ENCODE measurements at regions not wholly inside any gene's neighbourhood (a gene's known extent, or its start where the extent isn't known, plus 50 kb on each side); places are given as distances from the start of the nearest gene placed in this dataset.

DNA sequence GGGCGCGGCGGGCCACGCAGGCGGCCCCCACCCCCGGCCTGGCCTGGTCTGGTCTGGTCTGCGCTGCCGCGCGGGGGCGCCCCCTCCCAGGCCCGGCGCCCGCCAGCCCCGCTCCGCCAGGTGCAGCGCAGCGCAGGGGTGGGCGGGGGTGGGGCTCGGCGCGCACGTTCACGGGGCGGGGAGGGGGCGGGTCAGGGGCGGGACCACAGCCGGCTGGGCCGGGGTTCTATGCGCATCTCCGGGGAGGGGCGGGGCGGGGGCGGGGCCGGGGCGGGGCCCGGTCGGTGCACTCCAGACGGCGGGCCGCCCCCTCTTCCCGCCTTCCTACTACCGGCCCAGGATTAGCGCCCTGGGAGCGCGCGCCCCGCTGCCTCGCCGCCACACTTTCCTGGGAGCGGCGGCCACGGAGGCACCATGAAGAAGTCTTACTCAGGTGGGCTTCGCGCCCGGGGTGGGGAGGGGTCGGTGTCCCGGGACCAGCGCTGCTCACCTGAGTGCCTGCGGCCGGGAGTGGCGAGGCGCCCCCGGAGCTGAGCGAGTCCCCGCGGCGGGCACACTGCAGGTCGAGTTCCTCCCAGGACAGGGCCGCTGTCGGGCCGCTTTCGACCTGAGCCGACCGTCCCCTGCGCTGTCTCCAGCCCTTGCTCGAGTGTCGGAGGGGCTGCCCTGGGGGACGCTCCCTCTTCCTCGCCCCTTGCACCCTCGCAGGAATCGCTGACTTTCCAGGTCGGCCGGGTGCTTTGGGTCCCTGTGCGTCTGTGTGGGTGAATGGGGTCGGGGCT is 140.5 kb downstream of the SEC14L1 start (continued):
- peak; percentile 91 for TF ChIP-seq ARNT2 (CRISPR knock-in tag; IDR thresholded peaks at IDR 0.05; ENCODE audit: low read depth)
- TF ChIP-seq ARNT (IDR thresholded peaks at IDR 0.05): no peak
- TF ChIP-seq NR2F1 (CRISPR knock-in tag; IDR thresholded peaks at IDR 0.05): no peak
- TF ChIP-seq SMAD9 (CRISPR knock-in tag; IDR thresholded peaks at IDR 0.05): peak; percentile 86; the same call in 1 of the 2 replicates
- TF ChIP-seq CBX2 (IDR thresholded peaks at IDR 0.05; ENCODE audit: low read depth, low read length): no peak
- TF ChIP-seq CBX2 (CRISPR knock-in tag; IDR thresholded peaks at IDR 0.05; ENCODE audit: low read depth): no peak
- TF ChIP-seq ZNF576 (CRISPR knock-in tag; IDR thresholded peaks at IDR 0.05): no peak
- no peak for TF ChIP-seq SAFB2 (CRISPR knock-in tag; IDR thresholded peaks at IDR 0.05; ENCODE audit: borderline replicate concordance, low read depth)
- no peak for TF ChIP-seq PLRG1 (conservative IDR thresholded peaks at IDR 0.05)
- TF ChIP-seq MED1 (CRISPR knock-in tag; IDR thresholded peaks at IDR 0.05): peak; percentile 62
- no peak for TF ChIP-seq RARG (CRISPR knock-in tag; IDR thresholded peaks at IDR 0.05; ENCODE audit: low read depth)
- TF ChIP-seq ARID3A (IDR thresholded peaks at IDR 0.05; ENCODE audit: low read depth, low read length): no peak
- 0 out of 2 replicates have a peak, but pooled peaks have one; percentile 17 for TF ChIP-seq ZNF235 (CRISPR knock-in tag; IDR thresholded peaks at IDR 0.05; ENCODE audit: borderline replicate concordance)
- TF ChIP-seq TAF1 (CRISPR knock-in tag; IDR thresholded peaks at IDR 0.05): peak; percentile 88
- TF ChIP-seq, protein P1, sequence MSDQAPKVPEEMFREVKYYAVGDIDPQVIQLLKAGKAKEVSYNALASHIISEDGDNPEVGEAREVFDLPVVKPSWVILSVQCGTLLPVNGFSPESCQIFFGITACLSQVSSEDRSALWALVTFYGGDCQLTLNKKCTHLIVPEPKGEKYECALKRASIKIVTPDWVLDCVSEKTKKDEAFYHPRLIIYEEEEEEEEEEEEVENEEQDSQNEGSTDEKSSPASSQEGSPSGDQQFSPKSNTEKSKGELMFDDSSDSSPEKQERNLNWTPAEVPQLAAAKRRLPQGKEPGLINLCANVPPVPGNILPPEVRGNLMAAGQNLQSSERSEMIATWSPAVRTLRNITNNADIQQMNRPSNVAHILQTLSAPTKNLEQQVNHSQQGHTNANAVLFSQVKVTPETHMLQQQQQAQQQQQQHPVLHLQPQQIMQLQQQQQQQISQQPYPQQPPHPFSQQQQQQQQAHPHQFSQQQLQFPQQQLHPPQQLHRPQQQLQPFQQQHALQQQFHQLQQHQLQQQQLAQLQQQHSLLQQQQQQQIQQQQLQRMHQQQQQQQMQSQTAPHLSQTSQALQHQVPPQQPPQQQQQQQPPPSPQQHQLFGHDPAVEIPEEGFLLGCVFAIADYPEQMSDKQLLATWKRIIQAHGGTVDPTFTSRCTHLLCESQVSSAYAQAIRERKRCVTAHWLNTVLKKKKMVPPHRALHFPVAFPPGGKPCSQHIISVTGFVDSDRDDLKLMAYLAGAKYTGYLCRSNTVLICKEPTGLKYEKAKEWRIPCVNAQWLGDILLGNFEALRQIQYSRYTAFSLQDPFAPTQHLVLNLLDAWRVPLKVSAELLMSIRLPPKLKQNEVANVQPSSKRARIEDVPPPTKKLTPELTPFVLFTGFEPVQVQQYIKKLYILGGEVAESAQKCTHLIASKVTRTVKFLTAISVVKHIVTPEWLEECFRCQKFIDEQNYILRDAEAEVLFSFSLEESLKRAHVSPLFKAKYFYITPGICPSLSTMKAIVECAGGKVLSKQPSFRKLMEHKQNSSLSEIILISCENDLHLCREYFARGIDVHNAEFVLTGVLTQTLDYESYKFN (CRISPR knock-in tag; conservative IDR thresholded peaks at IDR 0.05): no peak; the same call in 1 of the 2 replicates
- peak; percentile 39 for TF ChIP-seq IKZF4 (CRISPR knock-in tag; IDR thresholded peaks at IDR 0.05; ENCODE audit: borderline replicate concordance, low read depth, not compliant biosample characterization)
- TF ChIP-seq CSRNP2 (CRISPR knock-in tag; conservative IDR thresholded peaks at IDR 0.05; ENCODE audit: low read depth): no peak
- TF ChIP-seq ASH2L (IDR thresholded peaks at IDR 0.05; ENCODE audit: insufficient read length, low read depth, low read length): peak; percentile 78
- TF ChIP-seq KLF12 (CRISPR knock-in tag; IDR thresholded peaks at IDR 0.05; ENCODE audit: borderline replicate concordance): peak; percentile 64; the same call in 1 of the 2 replicates
- TF ChIP-seq, protein P2, sequence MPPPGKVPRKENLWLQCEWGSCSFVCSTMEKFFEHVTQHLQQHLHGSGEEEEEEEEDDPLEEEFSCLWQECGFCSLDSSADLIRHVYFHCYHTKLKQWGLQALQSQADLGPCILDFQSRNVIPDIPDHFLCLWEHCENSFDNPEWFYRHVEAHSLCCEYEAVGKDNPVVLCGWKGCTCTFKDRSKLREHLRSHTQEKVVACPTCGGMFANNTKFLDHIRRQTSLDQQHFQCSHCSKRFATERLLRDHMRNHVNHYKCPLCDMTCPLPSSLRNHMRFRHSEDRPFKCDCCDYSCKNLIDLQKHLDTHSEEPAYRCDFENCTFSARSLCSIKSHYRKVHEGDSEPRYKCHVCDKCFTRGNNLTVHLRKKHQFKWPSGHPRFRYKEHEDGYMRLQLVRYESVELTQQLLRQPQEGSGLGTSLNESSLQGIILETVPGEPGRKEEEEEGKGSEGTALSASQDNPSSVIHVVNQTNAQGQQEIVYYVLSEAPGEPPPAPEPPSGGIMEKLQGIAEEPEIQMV (CRISPR knock-in tag; IDR thresholded peaks at IDR 0.05; ENCODE audit: low read depth): peak; percentile 12; the same call in 1 of the 2 replicates
- no peak for TF ChIP-seq SYNCRIP (IDR thresholded peaks at IDR 0.05; ENCODE audit: insufficient read depth, low read depth, low read length)

Data from HepG2 (cell line).